ENCODE measurements at regions not wholly inside any gene's neighbourhood (a gene's known extent, or its start where the extent isn't known, plus 50 kb on each side); places are given as distances from the start of the nearest gene placed in this dataset.

DNA sequence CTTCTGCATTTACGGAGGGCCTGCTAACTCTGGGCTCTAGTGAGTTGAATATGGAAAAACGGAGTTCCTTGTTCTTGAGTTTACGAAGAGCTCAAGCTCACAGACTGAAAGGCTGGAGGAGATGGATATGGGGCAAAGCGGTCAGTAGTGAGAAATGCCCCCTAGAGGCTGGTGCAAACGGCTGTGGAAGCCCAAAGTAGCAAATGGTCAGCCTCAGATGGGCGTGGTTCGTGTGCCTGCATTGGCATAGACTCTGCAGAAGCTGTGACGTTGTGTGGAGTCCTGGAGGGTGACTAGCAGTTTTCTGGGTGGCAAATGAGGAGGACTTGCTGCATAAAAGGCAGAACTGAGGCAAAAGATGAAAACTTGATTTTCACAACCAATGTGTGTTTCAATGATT is 93.6 kb upstream of the TWIST2 start:
- TF ChIP-seq, protein P1, sequence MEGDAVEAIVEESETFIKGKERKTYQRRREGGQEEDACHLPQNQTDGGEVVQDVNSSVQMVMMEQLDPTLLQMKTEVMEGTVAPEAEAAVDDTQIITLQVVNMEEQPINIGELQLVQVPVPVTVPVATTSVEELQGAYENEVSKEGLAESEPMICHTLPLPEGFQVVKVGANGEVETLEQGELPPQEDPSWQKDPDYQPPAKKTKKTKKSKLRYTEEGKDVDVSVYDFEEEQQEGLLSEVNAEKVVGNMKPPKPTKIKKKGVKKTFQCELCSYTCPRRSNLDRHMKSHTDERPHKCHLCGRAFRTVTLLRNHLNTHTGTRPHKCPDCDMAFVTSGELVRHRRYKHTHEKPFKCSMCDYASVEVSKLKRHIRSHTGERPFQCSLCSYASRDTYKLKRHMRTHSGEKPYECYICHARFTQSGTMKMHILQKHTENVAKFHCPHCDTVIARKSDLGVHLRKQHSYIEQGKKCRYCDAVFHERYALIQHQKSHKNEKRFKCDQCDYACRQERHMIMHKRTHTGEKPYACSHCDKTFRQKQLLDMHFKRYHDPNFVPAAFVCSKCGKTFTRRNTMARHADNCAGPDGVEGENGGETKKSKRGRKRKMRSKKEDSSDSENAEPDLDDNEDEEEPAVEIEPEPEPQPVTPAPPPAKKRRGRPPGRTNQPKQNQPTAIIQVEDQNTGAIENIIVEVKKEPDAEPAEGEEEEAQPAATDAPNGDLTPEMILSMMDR (IDR thresholded peaks at IDR 0.05 in 8 of 11, conservative IDR thresholded peaks at IDR 0.05 in 3 of 11) = no peak
- no peak for TF ChIP-seq POLR2AphosphoS5 (IDR thresholded peaks at IDR 0.05)

Measured in spleen (tissue), 7 donors.